Muscle layer of colon (tissue), 2 donors: ENCODE measurements at regions not wholly inside any gene's neighbourhood (a gene's known extent, or its start where the extent isn't known, plus 50 kb on each side); places are given as distances from the start of the nearest gene placed in this dataset.

Source experiments
- H3K27ac ChIP-seq: one replicate; pipeline ENCODE4 v1.7.0; 2013; ENCODE audit warnings: low read depth, mild to moderate bottlenecking, low read length, moderate library complexity
- H3K27me3 ChIP-seq, 2 donors: one replicate each; pipeline ENCODE4 v1.7.0; 2013; ENCODE audit warnings: low read length in 2 of 2, mild to moderate bottlenecking in 2 of 2; ENCODE audit not compliant: insufficient read depth in 2 of 2, control insufficient read depth in 1 of 2
- H3K36me3 ChIP-seq: one replicate; pipeline ENCODE4 v1.7.0; 2013; ENCODE audit warnings: mild to moderate bottlenecking, low read length; ENCODE audit not compliant: insufficient read depth
- H3K4me1 ChIP-seq: one replicate; pipeline ENCODE4 v1.7.0; 2013; ENCODE audit warnings: mild to moderate bottlenecking, low read length; ENCODE audit not compliant: insufficient read depth
- H3K4me3 ChIP-seq, 2 donors: one replicate each; pipeline ENCODE4 v1.7.0; 2013; ENCODE audit warnings: low read length in 2 of 2, low read depth in 1 of 2, mild to moderate bottlenecking in 1 of 2, moderate library complexity in 1 of 2
- H3K9ac ChIP-seq: one replicate; pipeline ENCODE4 v1.7.0; 2013; ENCODE audit warnings: low read length
- H3K9me3 ChIP-seq: one replicate; pipeline ENCODE4 v1.7.0; 2013; ENCODE audit warnings: mild to moderate bottlenecking, low read length
- donor health status: abdominal sarcoma.
- donor health status: Adenocarcinoma of cecum.

GRCh38 chr2:121093692-121094091, 191.3 kb downstream of the TFCP2L1 start:
- Histone ChIP-seq H3K27me3 (no peaks in the 10 kb centered on the region), H3K9me3 (no peaks in the 10 kb centered on the region), H3K36me3 (no peaks in the 10 kb centered on the region), H3K27ac (no peak overlapping the region), H3K4me3 (no peak overlapping the region), H3K4me1 (no peaks in the 10 kb centered on the region), H3K9ac (no peak overlapping the region)

- no peaks in the 10 kb centered on the region for H3K9me3 ChIP-seq
- H3K27me3 ChIP-seq: no peaks in the 10 kb centered on the region
- H3K9ac ChIP-seq: no peak overlapping the region
- H3K4me1 ChIP-seq: no peaks in the 10 kb centered on the region
- no peak overlapping the region for H3K4me3 ChIP-seq
- H3K36me3 ChIP-seq: no peaks in the 10 kb centered on the region
- H3K27ac ChIP-seq: no peak overlapping the region
Observed at GRCh38 chr2:121094101-121094500, 190.9 kb downstream of the TFCP2L1 start.

DNA sequence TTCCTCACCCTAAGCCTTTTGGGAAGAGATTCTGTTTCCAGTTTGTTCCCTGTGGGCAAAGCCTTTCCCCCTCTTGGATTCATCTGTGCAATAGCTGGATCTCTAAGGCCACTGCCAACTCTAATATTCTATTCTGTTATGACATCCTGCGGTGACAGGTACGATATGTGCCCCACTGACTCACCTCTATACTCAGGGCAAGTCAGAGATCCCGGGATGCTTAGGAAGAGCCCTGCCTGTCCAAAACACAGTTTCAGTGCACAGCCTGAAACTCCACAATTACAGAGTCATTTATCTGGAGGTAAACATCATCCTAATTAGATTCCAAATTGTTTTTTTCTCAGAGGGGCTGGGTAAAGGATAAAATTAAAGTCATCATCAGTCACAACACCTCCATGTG, 190.2 kb downstream of the TFCP2L1 start:
- H3K9me3 ChIP-seq: no peaks in the 10 kb centered on the region
- no peak overlapping the region for H3K27ac ChIP-seq
- H3K9ac ChIP-seq: no peak overlapping the region
- no peaks in the 10 kb centered on the region for H3K27me3 ChIP-seq
- H3K4me3 ChIP-seq: no peak overlapping the region
- H3K36me3 ChIP-seq: no peaks in the 10 kb centered on the region
- peaks cover 3% of the 10 kb centered on the region for H3K4me1 ChIP-seq

GRCh38 chr2:121095257-121096080, 189.5 kb downstream of the TFCP2L1 start:
- no peaks in the 10 kb centered on the region for H3K36me3 ChIP-seq
- H3K9me3 ChIP-seq: no peaks in the 10 kb centered on the region
- peaks cover 10% of the 10 kb centered on the region for H3K4me1 ChIP-seq
- peaks cover 0 to 2% of the 10 kb centered on the region in 2 donors for H3K27me3 ChIP-seq
- H3K4me3 ChIP-seq: no peak overlapping the region
- H3K27ac ChIP-seq: no peak overlapping the region
- no peak overlapping the region for H3K9ac ChIP-seq

DNA sequence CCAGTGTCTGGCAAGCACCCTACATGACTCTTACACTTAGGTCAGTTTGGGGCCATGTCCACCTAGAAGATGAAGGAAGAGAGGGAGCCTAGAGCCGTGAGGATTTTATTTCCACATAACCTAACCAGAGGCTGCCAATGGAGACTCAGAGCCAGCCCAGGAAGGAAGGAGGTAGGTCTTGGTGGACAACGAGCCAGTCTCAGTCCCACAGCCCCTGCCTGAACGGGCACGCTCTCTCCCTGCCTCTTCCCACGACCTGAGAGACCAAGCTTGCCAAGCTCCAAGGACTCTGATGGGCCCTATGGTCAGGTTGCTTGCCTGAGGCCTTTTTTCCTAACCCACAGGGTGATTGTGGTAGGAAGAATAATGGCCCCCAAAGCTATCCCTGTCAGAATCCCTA, 188.4 kb downstream of the TFCP2L1 start:
- no peak overlapping the region for H3K4me3 ChIP-seq
- H3K4me1 ChIP-seq: peaks cover 14% of the 10 kb centered on the region
- no peak overlapping the region for H3K27ac ChIP-seq
- H3K36me3 ChIP-seq: no peaks in the 10 kb centered on the region
- H3K27me3 ChIP-seq: peaks cover 0 to 5% of the 10 kb centered on the region in 2 donors
- no peak overlapping the region for H3K9ac ChIP-seq
- no peaks in the 10 kb centered on the region for H3K9me3 ChIP-seq

DNA sequence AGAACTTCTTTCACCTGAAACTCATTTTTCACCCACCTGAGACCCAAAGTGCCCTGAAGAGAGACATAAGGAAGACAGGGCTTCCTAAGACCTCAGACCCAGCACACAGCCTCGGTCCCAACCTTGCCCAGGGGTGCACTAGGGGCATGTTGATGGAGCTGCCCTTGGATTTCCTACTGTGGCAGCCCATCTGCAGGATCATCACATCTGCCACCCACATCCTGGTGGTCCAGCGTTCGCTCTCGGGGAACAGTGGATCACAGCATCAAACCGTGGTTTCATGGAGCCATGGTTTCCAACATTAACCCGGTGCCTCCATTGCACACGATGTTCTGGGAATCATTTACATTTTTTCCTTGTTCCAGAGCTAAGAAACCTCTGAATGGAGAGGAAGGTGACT, 186.4 kb downstream of the TFCP2L1 start:
- H3K36me3 ChIP-seq: no peaks in the 10 kb centered on the region
- no peak overlapping the region for H3K27ac ChIP-seq
- no peaks in the 10 kb centered on the region for H3K9me3 ChIP-seq
- peaks cover 0 to 5% of the 10 kb centered on the region in 2 donors for H3K27me3 ChIP-seq
- H3K4me1 ChIP-seq: peaks cover 14% of the 10 kb centered on the region
- no peak overlapping the region for H3K4me3 ChIP-seq
- H3K9ac ChIP-seq: no peak overlapping the region

GRCh38 chr2:121099329-121100290, 185.4 kb downstream of the TFCP2L1 start:
- no peak overlapping the region for H3K9ac ChIP-seq
- H3K36me3 ChIP-seq: no peaks in the 10 kb centered on the region
- H3K27me3 ChIP-seq: peaks cover 0 to 5% of the 10 kb centered on the region in 2 donors
- H3K4me1 ChIP-seq: peaks cover 14% of the 10 kb centered on the region
- H3K9me3 ChIP-seq: no peaks in the 10 kb centered on the region
- no peak overlapping the region for H3K27ac ChIP-seq
- no peak overlapping the region for H3K4me3 ChIP-seq

DNA sequence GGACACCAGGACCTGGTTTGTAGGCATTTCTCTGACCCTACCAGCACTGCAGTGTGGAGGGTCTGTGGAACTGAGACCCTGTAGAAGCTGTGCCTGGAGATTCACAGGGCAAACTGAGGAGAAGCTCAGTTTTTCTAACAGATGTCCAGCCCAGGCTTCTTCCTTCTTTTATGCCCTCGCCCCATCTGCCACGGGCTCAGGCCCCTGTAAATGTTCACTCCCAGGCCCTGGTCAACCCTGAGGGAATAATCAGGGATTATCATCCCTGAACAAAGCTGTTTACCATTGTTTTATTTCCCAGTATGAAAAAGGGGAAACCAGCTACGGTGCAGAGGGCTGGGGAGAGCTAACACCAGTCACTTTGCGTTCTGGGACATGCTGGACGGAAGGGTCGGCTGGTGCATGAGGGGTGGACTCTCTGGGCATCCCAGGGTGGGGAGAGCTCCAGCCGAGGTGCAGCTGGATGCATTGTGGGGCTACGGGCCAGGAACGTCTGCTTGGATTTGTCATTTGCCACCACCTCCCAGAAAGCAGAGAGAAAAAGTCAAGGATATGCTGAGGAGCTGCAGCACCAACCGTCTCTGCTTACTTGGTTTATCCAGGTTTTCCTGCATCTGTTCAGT, 183.8 kb downstream of the TFCP2L1 start:
- Histone ChIP-seq H3K9me3 (no peaks in the 10 kb centered on the region), H3K4me1 (peaks cover 14% of the 10 kb centered on the region), H3K27ac (no peak overlapping the region), H3K36me3 (no peaks in the 10 kb centered on the region), H3K4me3 (no peak overlapping the region), H3K27me3 (peaks cover 0 to 5% of the 10 kb centered on the region in 2 donors), H3K9ac (no peak overlapping the region)

DNA sequence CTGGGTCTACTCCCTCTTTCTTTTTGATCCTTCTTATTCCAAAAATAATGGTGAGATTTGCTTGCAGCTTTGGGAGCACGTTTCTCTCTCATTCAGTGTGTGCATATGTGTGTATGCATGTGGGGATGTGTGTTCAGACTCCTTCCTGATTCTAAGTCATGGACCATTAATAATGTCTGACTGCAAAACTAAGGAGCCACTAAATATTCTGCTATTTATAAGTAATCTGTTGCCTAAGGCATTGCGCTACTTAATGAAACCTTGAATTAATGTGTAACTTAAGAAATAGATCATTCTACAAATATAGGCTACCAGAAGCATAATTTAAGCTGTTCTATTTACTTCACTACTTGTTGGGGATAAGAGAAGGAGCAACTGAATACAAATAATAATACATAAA, 182.1 kb downstream of the TFCP2L1 start:
- Histone ChIP-seq H3K9ac (no peak overlapping the region), H3K9me3 (no peaks in the 10 kb centered on the region), H3K27ac (no peak overlapping the region), H3K27me3 (peaks cover 0 to 5% of the 10 kb centered on the region in 2 donors), H3K4me3 (no peak overlapping the region), H3K36me3 (no peaks in the 10 kb centered on the region), H3K4me1 (peaks cover 14% of the 10 kb centered on the region)

DNA sequence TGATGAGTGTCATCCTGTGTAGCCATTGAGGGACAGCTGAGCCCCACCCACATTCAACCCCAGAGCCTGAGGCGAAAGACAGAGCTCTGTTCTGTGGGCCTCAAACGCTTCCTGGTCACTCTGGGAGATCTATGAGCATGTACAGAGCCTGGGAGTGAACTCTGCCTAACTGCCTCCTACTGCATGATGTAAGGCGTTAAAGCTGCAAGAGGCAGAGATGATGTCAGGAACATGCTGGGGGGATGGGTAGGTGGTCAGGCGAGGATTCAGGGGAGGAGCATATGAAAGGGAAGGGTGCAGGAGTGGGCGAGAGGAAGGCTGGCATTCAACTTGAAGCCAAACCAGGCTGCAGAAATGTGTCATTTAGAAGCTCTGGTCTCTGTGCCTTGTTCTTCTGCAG, 181.0 kb downstream of the TFCP2L1 start:
- H3K4me3 ChIP-seq: no peak overlapping the region
- H3K27me3 ChIP-seq: peaks cover 0 to 5% of the 10 kb centered on the region in 2 donors
- H3K9ac ChIP-seq: no peak overlapping the region
- H3K9me3 ChIP-seq: no peaks in the 10 kb centered on the region
- no peak overlapping the region for H3K27ac ChIP-seq
- H3K4me1 ChIP-seq: peaks cover 14% of the 10 kb centered on the region
- H3K36me3 ChIP-seq: no peaks in the 10 kb centered on the region

- Histone ChIP-seq H3K4me1 (peaks cover 12% of the 10 kb centered on the region), H3K27ac (no peak overlapping the region), H3K4me3 (no peak overlapping the region), H3K27me3 (peaks cover 0 to 5% of the 10 kb centered on the region in 2 donors), H3K36me3 (no peaks in the 10 kb centered on the region), H3K9me3 (no peaks in the 10 kb centered on the region), H3K9ac (no peak overlapping the region)
Observed at GRCh38 chr2:121104721-121105141, 180.3 kb downstream of the TFCP2L1 start.
